C1 segment of cervical spinal cord (tissue), 14 donors: ENCODE measurements at regions not wholly inside any gene's neighbourhood (a gene's known extent, or its start where the extent isn't known, plus 50 kb on each side); places are given as distances from the start of the nearest gene placed in this dataset.

Experiments
- DNase-seq, 14 donors: peaks; one replicate each; lab custom pipeline; 2025; lab: John Stamatoyannopoulos, UW

- DNase-seq: peak in 11 of 14 donors; percentile 4 to 75 (median 27)
Measured at GRCh38 chr4:24419181-24420034, 164.9 kb downstream of the DHX15 start.

- no peak for DNase-seq
Measured at GRCh38 chr4:24417206-24417605, 167.1 kb downstream of the DHX15 start.

GRCh38 chr4:24416293-24416692 lies 168.1 kb downstream of the DHX15 start:
- no peak for DNase-seq

- DNase-seq: no peak
Measured at GRCh38 chr4:24413311-24413784, 171.0 kb downstream of the DHX15 start.

- no peak for DNase-seq
Measured at GRCh38 chr4:24411806-24412205, 172.5 kb downstream of the DHX15 start.

GRCh38 chr4:24411299-24411698 lies 173.1 kb downstream of the DHX15 start:
- no peak for DNase-seq

GRCh38 chr4:24408640-24409039 lies 175.7 kb downstream of the DHX15 start:
- DNase-seq: no peak

GRCh38 chr4:24405926-24406325 lies 178.4 kb downstream of the DHX15 start:
- DNase-seq: no peak

GRCh38 chr4:24405341-24405740 lies 179.0 kb downstream of the DHX15 start:
- no peak for DNase-seq

GRCh38 chr4:24404281-24404680 lies 180.1 kb downstream of the DHX15 start:
- DNase-seq: no peak

GRCh38 chr4:24403265-24403664 lies 181.1 kb downstream of the DHX15 start:
- DNase-seq: no peak

GRCh38 chr4:24400537-24400936 lies 183.8 kb downstream of the DHX15 start:
- no peak for DNase-seq

GRCh38 chr4:24396988-24397387 lies 187.4 kb downstream of the DHX15 start:
- no peak for DNase-seq

- no peak for DNase-seq
Measured at GRCh38 chr4:24395937-24396336, 188.4 kb downstream of the DHX15 start.

GRCh38 chr4:24394041-24394440 lies 190.3 kb downstream of the DHX15 start:
- DNase-seq: no peak

GRCh38 chr4:24392613-24393012 lies 191.7 kb downstream of the DHX15 start:
- DNase-seq: no peak

GRCh38 chr4:24382381-24382780 lies 202.0 kb downstream of the DHX15 start:
- no peak for DNase-seq

GRCh38 chr4:24380957-24381665 lies 203.2 kb downstream of the DHX15 start:
- no peak for DNase-seq

GRCh38 chr4:24373704-24374103 lies 210.7 kb downstream of the DHX15 start:
- peak in 1 of 14 donors; percentile 51 for DNase-seq

- peak in 4 of 14 donors; percentile 2 to 93 (median 4) for DNase-seq
Measured at GRCh38 chr4:24372881-24373280, 211.5 kb downstream of the DHX15 start.

GRCh38 chr4:24372341-24372740 lies 212.0 kb downstream of the DHX15 start:
- peak in 1 of 14 donors; percentile 31 for DNase-seq

- peak in 1 of 14 donors; percentile 23 for DNase-seq
Measured at GRCh38 chr4:24370421-24370820, 213.9 kb downstream of the DHX15 start.
